H9 (cell line): ENCODE measurements at regions not wholly inside any gene's neighbourhood (a gene's known extent, or its start where the extent isn't known, plus 50 kb on each side); places are given as distances from the start of the nearest gene placed in this dataset.

ENCODE experiments used
- DNase-seq: peaks from one replicate; pipeline ENCODE4 v3.0.0-alpha.2; 2017
- H2AFZ ChIP-seq: one replicate; pipeline ENCODE4 v1.6.1; 2013; ENCODE audit warnings: mild to moderate bottlenecking, low read length, control low read depth, moderate library complexity
- H2AK5ac ChIP-seq: 2 replicates; pipeline ENCODE4 v1.6.1; 2013; ENCODE audit warnings: low read length, control low read depth, mixed read lengths; ENCODE audit not compliant: insufficient read length
- H2BK120ac ChIP-seq: one replicate; pipeline ENCODE4 v1.6.1; 2013; ENCODE audit warnings: low read depth, mild to moderate bottlenecking, low read length, control low read depth, inconsistent platforms; ENCODE audit not compliant: poor library complexity, severe bottlenecking
- H2BK12ac ChIP-seq: 2 replicates; pipeline ENCODE4 v1.6.1; 2013; ENCODE audit warnings: low read length, control low read depth, mixed read lengths, low read depth; ENCODE audit not compliant: insufficient read length
- H2BK15ac ChIP-seq: 2 replicates; pipeline ENCODE4 v1.6.1; 2013; ENCODE audit warnings: low read depth, low read length, control low read depth
- H2BK20ac ChIP-seq: one replicate; pipeline ENCODE4 v1.6.1; 2013; ENCODE audit warnings: low read depth, mild to moderate bottlenecking, low read length, control low read depth, inconsistent platforms; ENCODE audit not compliant: poor library complexity, severe bottlenecking
- H2BK5ac ChIP-seq: 2 replicates; pipeline ENCODE4 v1.6.1; 2013; ENCODE audit warnings: low read length, control low read depth, mixed read lengths; ENCODE audit not compliant: insufficient read length
- H3K14ac ChIP-seq: 2 replicates; pipeline ENCODE4 v1.6.1; 2013; ENCODE audit warnings: low read length, control low read depth; ENCODE audit not compliant: insufficient read depth
- H3K18ac ChIP-seq: 2 replicates; pipeline ENCODE4 v1.6.1; 2013; ENCODE audit warnings: low read depth, mild to moderate bottlenecking, mixed read lengths, low read length, control low read depth; ENCODE audit not compliant: insufficient read length
- H3K23ac ChIP-seq: 2 replicates; pipeline ENCODE4 v1.6.1; 2013; ENCODE audit warnings: low read length, control low read depth, mixed read lengths, low read depth; ENCODE audit not compliant: insufficient read length
- H3K23me2 ChIP-seq: 2 replicates; pipeline ENCODE4 v1.6.1; 2013; ENCODE audit warnings: low read depth, mild to moderate bottlenecking, mixed read lengths, low read length, control low read depth; ENCODE audit not compliant: insufficient read length, poor library complexity, severe bottlenecking
- H3K27ac ChIP-seq: 2 replicates; pipeline ENCODE4 v1.5.1; 2013; ENCODE audit warnings: low read length, control low read depth, mixed read lengths, low read depth; ENCODE audit not compliant: insufficient read length
- H3K27me3 ChIP-seq: 2 replicates; pipeline ENCODE4 v1.6.1; 2013; ENCODE audit warnings: low read length, control low read depth, inconsistent platforms; ENCODE audit not compliant: insufficient read depth
- H3K4ac ChIP-seq: 2 replicates; pipeline ENCODE4 v1.6.1; 2013; ENCODE audit warnings: low read depth, mild to moderate bottlenecking, control low read depth, inconsistent platforms, low read length, moderate library complexity
- H3K4me1 ChIP-seq: 2 replicates; pipeline ENCODE4 v1.6.1; 2013; ENCODE audit warnings: low read length, control low read depth, inconsistent platforms; ENCODE audit not compliant: insufficient read depth
- H3K4me2 ChIP-seq: 2 replicates; pipeline ENCODE4 v1.6.1; 2013; ENCODE audit warnings: low read length, control low read depth, mixed read lengths; ENCODE audit not compliant: insufficient read length, insufficient read depth
- H3K56ac ChIP-seq: 2 replicates; pipeline ENCODE4 v1.6.1; 2013; ENCODE audit warnings: low read depth, mild to moderate bottlenecking, mixed read lengths, low read length, control low read depth; ENCODE audit not compliant: insufficient read length
- H3K79me1 ChIP-seq: 2 replicates; pipeline ENCODE4 v1.6.1; 2013; ENCODE audit warnings: low read depth, mild to moderate bottlenecking, moderate library complexity, low read length, control low read depth, inconsistent platforms; ENCODE audit not compliant: insufficient read depth, poor library complexity, severe bottlenecking
- H3K79me2 ChIP-seq: 2 replicates; pipeline ENCODE4 v1.6.1; 2013; ENCODE audit warnings: low read length, control low read depth, inconsistent platforms; ENCODE audit not compliant: insufficient read depth
- H3K9ac ChIP-seq: 2 replicates; pipeline ENCODE4 v1.6.1; 2013; ENCODE audit warnings: low read length, control low read depth, mixed read lengths; ENCODE audit not compliant: insufficient read length; ENCODE audit errors: extremely low read depth
- H3K9me3 ChIP-seq: one replicate; pipeline ENCODE4 v1.6.1; 2013; ENCODE audit warnings: low read depth, low read length, inconsistent platforms; ENCODE audit not compliant: control insufficient read depth
- H3T11ph ChIP-seq: one replicate; pipeline ENCODE4 v1.6.1; 2013; ENCODE audit warnings: mild to moderate bottlenecking, low read length, control low read depth, inconsistent platforms
- H4K20me1 ChIP-seq: one replicate; pipeline ENCODE4 v1.6.1; 2013; ENCODE audit not compliant: control insufficient read depth, insufficient read length, insufficient read depth
- H4K5ac ChIP-seq: 2 replicates; pipeline ENCODE4 v1.6.1; 2013; ENCODE audit warnings: low read depth, mild to moderate bottlenecking, mixed read lengths, low read length, control low read depth; ENCODE audit not compliant: insufficient read length
- H4K8ac ChIP-seq: replicated peaks from 2 replicates; pipeline ENCODE4 v1.6.1; 2013; ENCODE audit warnings: low read length, control low read depth, mixed read lengths, low read depth; ENCODE audit not compliant: insufficient read length
- H4K91ac ChIP-seq: 2 replicates; pipeline ENCODE4 v1.6.1; 2013; ENCODE audit warnings: low read depth, mild to moderate bottlenecking, moderate library complexity, mixed read lengths, low read length, control low read depth; ENCODE audit not compliant: insufficient read length
- H3K27ac Mint-ChIP-seq, 3 experiments: 2 replicates in 2 of 3; 3 replicates in 1 of 3; pipeline ENCODE4 v1.8.0; 2020 to 2021; ENCODE audit warnings: mixed read lengths in 3 of 3, mild to moderate bottlenecking in 1 of 3, moderate library complexity in 1 of 3
- H3K27me3 Mint-ChIP-seq: 2 replicates; pipeline ENCODE4 v1.8.0; 2021; ENCODE audit warnings: low read depth, mild to moderate bottlenecking, moderate library complexity, mixed read lengths
- H3K36me3 Mint-ChIP-seq, 3 experiments: 2 replicates in 2 of 3; 3 replicates in 1 of 3; pipeline ENCODE4 v1.8.0; 2020 to 2021; ENCODE audit warnings: low read depth in 3 of 3, mixed read lengths in 3 of 3; ENCODE audit not compliant: insufficient read depth in 1 of 3
- H3K4me1 Mint-ChIP-seq, 2 experiments: 2 replicates each; pipeline ENCODE4 v1.8.0; 2020; ENCODE audit warnings: mixed read lengths in 2 of 2
- H3K4me3 Mint-ChIP-seq, 2 experiments: 2 replicates in 1 of 2; 3 replicates in 1 of 2; pipeline ENCODE4 v1.8.0; 2020 to 2021; ENCODE audit warnings: mild to moderate bottlenecking in 2 of 2, mixed read lengths in 2 of 2, moderate library complexity in 1 of 2
- H3K9me3 Mint-ChIP-seq, 2 experiments: 2 replicates in 1 of 2; 3 replicates in 1 of 2; pipeline ENCODE4 v1.8.0; 2020; ENCODE audit warnings: mild to moderate bottlenecking in 2 of 2, mixed read lengths in 2 of 2, moderate library complexity in 1 of 2
- WGBS: extraction: QIAGEN DNeasy Blood & Tissue Kit; methylation state at CpG from one replicate; pipeline ENCODE4 v1.1.7; 2013; ENCODE audit warnings: missing lambda C conversion rate, low lambda C conversion rate, mixed read lengths; ENCODE audit not compliant: insufficient read length; ENCODE audit errors: extremely low coverage; 5-methylcytosine and 5-hydroxymethylcytosine counted together
- TF ChIP-seq, protein P1 (sequence below): fragments of 200-600 bp; sonication (generic); conservative IDR thresholded peaks from 3 replicates; pipeline ENCODE4 v1.8.0; 2021; ENCODE audit warnings: antibody characterized with exemption, mild to moderate bottlenecking

DNA sequence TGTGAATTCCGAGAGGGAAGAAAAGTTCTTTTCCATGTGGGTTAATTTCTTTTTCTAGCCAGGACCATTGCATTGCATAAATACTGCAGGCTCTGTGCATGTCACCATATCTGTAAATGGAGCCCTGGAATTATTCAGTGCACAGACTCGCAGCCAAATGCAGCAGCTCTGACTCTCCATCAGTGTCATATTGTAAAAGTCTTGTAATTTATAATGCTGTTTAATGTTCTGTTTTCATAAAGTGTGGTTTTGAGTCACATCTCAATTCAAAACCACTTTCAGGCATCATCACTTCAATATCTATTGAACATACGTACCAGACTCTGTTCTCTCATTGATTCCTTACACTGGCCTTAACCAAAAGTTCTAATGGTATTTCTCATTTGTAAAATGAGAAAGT lies 193.9 kb upstream of the RPL34 start:
- H4K8ac ChIP-seq = no peak overlapping the region
- H3K4me2 ChIP-seq = no peak overlapping the region
- no peak overlapping the region for H2AFZ ChIP-seq

More for the DNA sequence above, 193.9 kb upstream of the RPL34 start:
- no peak overlapping the region for H2BK5ac ChIP-seq
- Mint-ChIP-seq H3K27ac (no peak overlapping the region), H3K4me1 (0 out of 4 replicates have a peak, but pooled peaks cover 0 to 2% of the 10 kb centered on the region in 2 experiments), H3K27me3 (peaks cover 2% of the 10 kb centered on the region; the same call in 1 of the 2 replicates), H3K9me3 (peaks cover 6 to 10% of the 10 kb centered on the region in 2 experiments; a peak in 4 of 5 replicates), H3K36me3 (peaks cover 0 to 4% (median 3%) of the 10 kb centered on the region in 3 experiments; a peak in 1 of 7 replicates), H3K4me3 (no peak overlapping the region)
- TF ChIP-seq, protein P1, sequence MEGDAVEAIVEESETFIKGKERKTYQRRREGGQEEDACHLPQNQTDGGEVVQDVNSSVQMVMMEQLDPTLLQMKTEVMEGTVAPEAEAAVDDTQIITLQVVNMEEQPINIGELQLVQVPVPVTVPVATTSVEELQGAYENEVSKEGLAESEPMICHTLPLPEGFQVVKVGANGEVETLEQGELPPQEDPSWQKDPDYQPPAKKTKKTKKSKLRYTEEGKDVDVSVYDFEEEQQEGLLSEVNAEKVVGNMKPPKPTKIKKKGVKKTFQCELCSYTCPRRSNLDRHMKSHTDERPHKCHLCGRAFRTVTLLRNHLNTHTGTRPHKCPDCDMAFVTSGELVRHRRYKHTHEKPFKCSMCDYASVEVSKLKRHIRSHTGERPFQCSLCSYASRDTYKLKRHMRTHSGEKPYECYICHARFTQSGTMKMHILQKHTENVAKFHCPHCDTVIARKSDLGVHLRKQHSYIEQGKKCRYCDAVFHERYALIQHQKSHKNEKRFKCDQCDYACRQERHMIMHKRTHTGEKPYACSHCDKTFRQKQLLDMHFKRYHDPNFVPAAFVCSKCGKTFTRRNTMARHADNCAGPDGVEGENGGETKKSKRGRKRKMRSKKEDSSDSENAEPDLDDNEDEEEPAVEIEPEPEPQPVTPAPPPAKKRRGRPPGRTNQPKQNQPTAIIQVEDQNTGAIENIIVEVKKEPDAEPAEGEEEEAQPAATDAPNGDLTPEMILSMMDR = no peak
- H3K79me1 ChIP-seq = no peaks in the 10 kb centered on the region
- no peak overlapping the region for H3K18ac ChIP-seq
- H2BK12ac ChIP-seq = no peak overlapping the region
- H3K27me3 ChIP-seq = no peaks in the 10 kb centered on the region
- no peak overlapping the region for H3K23ac ChIP-seq
- no peaks in the 10 kb centered on the region for H3K23me2 ChIP-seq
- no peak overlapping the region for H4K5ac ChIP-seq
- H3K56ac ChIP-seq = no peak overlapping the region
- no peaks in the 10 kb centered on the region for H3K9me3 ChIP-seq
- no peak overlapping the region for H3K9ac ChIP-seq
- H2BK120ac ChIP-seq = no peak overlapping the region
- no CpG with 5 or more reads among the region's 3 CpGs for WGBS
- H2BK15ac ChIP-seq = no peak overlapping the region
- H3K14ac ChIP-seq = no peak overlapping the region
- H3K79me2 ChIP-seq = no peaks in the 10 kb centered on the region
- H3T11ph ChIP-seq = no peak overlapping the region
- no peak overlapping the region for H2BK20ac ChIP-seq
- no peaks in the 10 kb centered on the region for H4K20me1 ChIP-seq
- H3K27ac ChIP-seq = no peak overlapping the region
- no peaks in the 10 kb centered on the region for H3K4me1 ChIP-seq
- no peak overlapping the region for H2AK5ac ChIP-seq
- DNase-seq = no peak
- H3K4ac ChIP-seq = no peak overlapping the region
- no peak overlapping the region for H4K91ac ChIP-seq
